GM12873 (cell line): ENCODE measurements at regions not wholly inside any gene's neighbourhood (a gene's known extent, or its start where the extent isn't known, plus 50 kb on each side); places are given as distances from the start of the nearest gene placed in this dataset.

Source experiments
- TF ChIP-seq, protein P1 (sequence below): IDR thresholded peaks from 2 replicates; pipeline ENCODE4 v1.5.1; 2012; ENCODE audit warnings: low read depth, mild to moderate bottlenecking, moderate library complexity, low read length, control low read depth; ENCODE audit not compliant: insufficient read depth; ENCODE audit errors: missing control alignments

DNA sequence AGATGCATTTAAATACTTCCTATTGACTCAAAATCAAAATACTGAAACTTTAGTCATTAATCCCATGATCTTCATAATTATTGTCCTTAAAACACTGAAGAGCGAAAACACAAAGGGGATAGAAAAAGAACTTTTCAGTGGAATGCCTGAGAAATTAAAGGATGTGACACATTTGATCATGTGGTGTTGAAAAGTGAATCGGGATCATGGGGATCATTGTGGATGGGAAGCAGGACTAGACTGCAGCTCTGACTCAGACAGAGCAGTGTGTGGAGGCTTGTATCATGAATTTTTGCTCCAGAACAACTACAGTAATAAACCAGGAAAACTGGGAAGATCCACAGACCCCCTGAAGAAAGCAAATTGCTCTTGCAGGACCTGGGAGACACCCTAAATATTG is 161.1 kb upstream of the CXADR start:
- TF ChIP-seq, protein P1, sequence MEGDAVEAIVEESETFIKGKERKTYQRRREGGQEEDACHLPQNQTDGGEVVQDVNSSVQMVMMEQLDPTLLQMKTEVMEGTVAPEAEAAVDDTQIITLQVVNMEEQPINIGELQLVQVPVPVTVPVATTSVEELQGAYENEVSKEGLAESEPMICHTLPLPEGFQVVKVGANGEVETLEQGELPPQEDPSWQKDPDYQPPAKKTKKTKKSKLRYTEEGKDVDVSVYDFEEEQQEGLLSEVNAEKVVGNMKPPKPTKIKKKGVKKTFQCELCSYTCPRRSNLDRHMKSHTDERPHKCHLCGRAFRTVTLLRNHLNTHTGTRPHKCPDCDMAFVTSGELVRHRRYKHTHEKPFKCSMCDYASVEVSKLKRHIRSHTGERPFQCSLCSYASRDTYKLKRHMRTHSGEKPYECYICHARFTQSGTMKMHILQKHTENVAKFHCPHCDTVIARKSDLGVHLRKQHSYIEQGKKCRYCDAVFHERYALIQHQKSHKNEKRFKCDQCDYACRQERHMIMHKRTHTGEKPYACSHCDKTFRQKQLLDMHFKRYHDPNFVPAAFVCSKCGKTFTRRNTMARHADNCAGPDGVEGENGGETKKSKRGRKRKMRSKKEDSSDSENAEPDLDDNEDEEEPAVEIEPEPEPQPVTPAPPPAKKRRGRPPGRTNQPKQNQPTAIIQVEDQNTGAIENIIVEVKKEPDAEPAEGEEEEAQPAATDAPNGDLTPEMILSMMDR: no peak

DNA sequence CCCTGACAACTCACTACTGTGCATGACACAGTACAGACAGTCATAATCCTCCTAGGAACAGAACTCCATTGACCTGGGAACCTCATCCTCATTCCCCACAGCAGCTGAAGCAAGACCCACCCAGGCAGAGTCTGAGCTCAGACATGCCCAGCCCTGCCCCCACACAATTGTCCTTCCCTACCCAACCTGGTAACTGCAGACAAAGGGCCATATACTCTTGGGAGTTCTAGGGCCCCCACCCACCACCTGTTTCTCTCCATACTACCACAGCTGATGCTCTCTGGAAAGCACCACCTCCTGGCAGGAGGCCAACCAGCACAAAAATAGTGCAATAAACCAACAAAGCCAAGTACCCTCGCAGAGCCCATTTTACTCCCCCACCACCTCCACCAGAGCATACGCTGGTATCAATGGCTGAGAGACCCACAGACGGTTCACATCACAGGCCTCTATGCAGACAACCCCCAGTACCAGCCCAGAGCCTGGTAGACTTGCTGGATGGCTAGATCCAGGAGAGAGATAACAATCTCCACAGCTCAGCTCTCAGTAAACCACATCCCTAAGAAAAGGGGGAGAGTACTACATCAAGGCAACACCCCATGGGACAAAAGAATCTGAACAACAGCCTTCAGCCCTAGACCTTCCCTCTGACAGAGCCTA is 159.7 kb upstream of the CXADR start:
- TF ChIP-seq, protein P1: no peak

DNA sequence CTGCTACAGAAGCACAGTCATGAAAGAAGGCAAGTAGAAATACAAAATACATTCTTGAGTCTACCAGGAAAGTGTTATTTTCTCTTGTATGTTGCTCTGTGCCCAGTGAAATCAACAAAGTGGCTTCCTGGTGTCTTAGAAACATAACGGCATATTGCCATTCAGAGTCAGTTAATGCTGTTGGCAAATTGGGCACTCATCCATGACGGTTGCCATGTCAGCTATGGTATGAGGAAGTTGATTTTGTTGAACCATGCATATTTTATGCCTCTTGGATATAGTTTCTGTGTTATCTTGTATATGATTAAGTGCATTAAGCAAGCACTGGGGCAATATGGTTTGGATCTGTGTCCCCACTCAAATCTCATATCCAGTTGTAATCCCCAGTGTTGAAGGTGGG is 153.1 kb upstream of the CXADR start:
- TF ChIP-seq, protein P1: no peak

DNA sequence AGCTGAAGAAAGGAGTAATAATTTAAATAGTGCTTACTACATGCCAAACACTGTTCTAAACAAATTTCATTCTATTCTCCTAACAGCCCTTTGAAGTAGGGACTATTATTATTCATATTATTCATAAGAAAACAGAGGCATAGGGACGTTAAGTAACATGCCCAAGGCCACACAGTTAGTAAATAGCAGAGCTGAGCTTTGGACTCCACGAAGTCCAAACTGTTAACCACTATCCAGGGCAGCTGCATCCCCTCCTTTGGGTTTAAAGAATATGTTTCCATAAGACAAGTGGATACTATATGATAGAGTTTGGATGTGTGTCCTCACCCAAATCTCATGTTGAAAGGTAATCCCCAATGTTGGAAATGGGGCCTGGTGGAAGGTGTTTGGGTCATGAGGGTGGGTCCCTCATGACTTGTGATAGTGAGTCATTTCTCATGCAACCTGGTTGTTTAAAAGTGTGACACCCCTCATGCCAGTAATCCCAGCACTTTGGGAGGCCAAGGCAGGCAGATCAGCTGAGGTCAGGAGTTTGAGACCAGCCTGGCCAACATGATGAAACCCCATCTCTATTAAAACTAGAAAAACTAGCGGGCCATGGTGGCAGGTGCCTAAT is 144.0 kb upstream of the CXADR start:
- TF ChIP-seq, protein P1: no peak

DNA sequence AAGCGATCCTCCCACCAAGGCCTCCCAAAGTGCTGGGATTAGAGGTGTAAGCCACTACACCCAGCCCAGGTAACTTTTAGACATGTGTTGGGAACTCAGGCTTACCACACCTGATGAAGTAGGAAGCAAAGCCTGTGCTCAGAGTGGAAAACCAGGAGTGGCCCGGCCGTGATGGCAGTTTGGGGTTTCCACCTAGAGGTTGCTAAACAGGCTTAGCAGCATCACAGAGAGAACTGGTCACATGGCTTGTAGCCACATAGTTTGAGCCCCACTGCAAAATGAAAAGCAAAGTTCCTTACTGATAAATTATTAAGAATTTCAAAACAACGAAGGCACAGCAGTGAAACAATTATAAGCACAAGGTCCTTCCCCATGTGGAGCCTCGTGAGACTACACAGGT is 142.6 kb upstream of the CXADR start:
- TF ChIP-seq, protein P1: no peak

DNA sequence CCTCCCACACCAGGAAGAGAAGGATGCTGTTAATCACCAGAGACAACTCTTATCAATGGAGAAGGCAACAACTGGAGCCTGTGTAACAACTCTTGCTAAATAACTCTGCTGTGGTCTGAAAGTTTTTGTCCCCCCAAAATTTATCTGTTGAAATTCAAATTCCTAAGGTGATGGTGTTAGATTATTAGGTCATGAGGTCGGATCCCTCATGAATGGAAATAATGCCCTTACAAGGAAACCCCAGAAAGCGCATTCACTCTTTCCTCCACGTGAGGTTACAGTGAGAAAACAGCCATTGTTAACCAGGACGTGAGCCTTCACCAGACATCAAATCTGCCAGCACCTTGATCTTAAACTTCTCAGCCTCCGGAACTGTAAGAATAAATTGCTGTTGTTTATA is 141.9 kb upstream of the CXADR start:
- TF ChIP-seq, protein P1: no peak

DNA sequence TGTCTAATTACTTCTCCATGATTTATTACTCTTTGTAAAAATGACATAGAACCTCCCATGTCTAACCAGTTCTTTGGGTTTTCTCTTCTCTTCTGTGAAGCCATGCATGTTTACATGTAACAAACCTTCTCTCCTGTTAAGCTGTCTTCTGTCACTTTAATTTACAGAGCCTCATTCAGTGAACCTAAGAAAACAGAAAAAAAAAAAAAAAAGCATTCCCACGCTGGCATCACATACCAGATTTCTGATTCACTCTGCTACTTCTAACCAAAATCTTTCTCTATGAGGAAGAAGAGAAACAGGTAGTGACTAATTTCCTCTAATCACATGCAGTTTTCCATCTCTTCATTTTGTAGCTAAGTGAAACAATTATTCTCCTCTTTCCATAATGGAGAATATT is 141.4 kb upstream of the CXADR start:
- TF ChIP-seq, protein P1: no peak
